ENCODE measurements at regions not wholly inside any gene's neighbourhood (a gene's known extent, or its start where the extent isn't known, plus 50 kb on each side); places are given as distances from the start of the nearest gene placed in this dataset.

GRCh38 chr3:21062831-21063294 is 688.1 kb downstream of the ZNF385D start:
- Histone ChIP-seq H3K9me3 (replicated peaks; ENCODE audit: insufficient read depth, low read length) (no peaks in the 10 kb centered on the region), H2AFZ (ENCODE audit: low read length) (no peak overlapping the region), H3K9ac (ENCODE audit: low read length) (no peak overlapping the region), H3K79me2 (ENCODE audit: low read length) (no peaks in the 10 kb centered on the region), H3K4me3 (ENCODE audit: low read length) (no peak overlapping the region), H3K4me1 (ENCODE audit: low read length) (no peaks in the 10 kb centered on the region), H4K20me1 (ENCODE audit: insufficient read depth, low read length) (no peaks in the 10 kb centered on the region), H3K4me2 (ENCODE audit: low read depth, low read length) (no peak overlapping the region), H3K27me3 (replicated peaks; ENCODE audit: insufficient read depth, low read length) (no peaks in the 10 kb centered on the region), H3K9me2 (replicated peaks; ENCODE audit: insufficient read depth, low read length) (no peaks in the 10 kb centered on the region), H3F3A (ENCODE audit: insufficient read depth, low read length) (no peaks in the 10 kb centered on the region), H3K36me3 (replicated peaks; ENCODE audit: insufficient read depth, low read length) (no peaks in the 10 kb centered on the region), H3K27ac (ENCODE audit: low read length) (no peak overlapping the region)
- TF ChIP-seq EZH2 (optimal IDR thresholded peaks at IDR 0.05; ENCODE audit: low read depth, low read length) (no peak), EZH2phosphoT487 (IDR thresholded peaks at IDR 0.05; ENCODE audit: low read length) (no peak), CTCF (IDR thresholded peaks at IDR 0.05; ENCODE audit: low read length) (no peak)
- no peak for DNase-seq

GRCh38 chr3:21059404-21059803 is 691.6 kb downstream of the ZNF385D start:
- no peaks in the 10 kb centered on the region for H3K79me2 ChIP-seq (ENCODE audit: low read length)
- no peaks in the 10 kb centered on the region for H3K9me2 ChIP-seq (replicated peaks; ENCODE audit: insufficient read depth, low read length)
- no peak overlapping the region for H3K4me3 ChIP-seq (ENCODE audit: low read length)
- H3K4me2 ChIP-seq (ENCODE audit: low read depth, low read length): no peak overlapping the region
- no peaks in the 10 kb centered on the region for H3F3A ChIP-seq (ENCODE audit: insufficient read depth, low read length)
- H3K9me3 ChIP-seq (replicated peaks; ENCODE audit: insufficient read depth, low read length): no peaks in the 10 kb centered on the region
- TF ChIP-seq CTCF (IDR thresholded peaks at IDR 0.05; ENCODE audit: low read length): no peak
- no peak for TF ChIP-seq EZH2 (optimal IDR thresholded peaks at IDR 0.05; ENCODE audit: low read depth, low read length)
- TF ChIP-seq EZH2phosphoT487 (IDR thresholded peaks at IDR 0.05; ENCODE audit: low read length): no peak
- H3K36me3 ChIP-seq (replicated peaks; ENCODE audit: insufficient read depth, low read length): no peaks in the 10 kb centered on the region
- H4K20me1 ChIP-seq (ENCODE audit: insufficient read depth, low read length): no peaks in the 10 kb centered on the region
- DNase-seq: no peak
- H2AFZ ChIP-seq (ENCODE audit: low read length): no peak overlapping the region
- H3K27ac ChIP-seq (ENCODE audit: low read length): no peak overlapping the region
- no peaks in the 10 kb centered on the region for H3K4me1 ChIP-seq (ENCODE audit: low read length)
- no peaks in the 10 kb centered on the region for H3K27me3 ChIP-seq (replicated peaks; ENCODE audit: insufficient read depth, low read length)
- H3K9ac ChIP-seq (ENCODE audit: low read length): no peak overlapping the region

GRCh38 chr3:21056293-21056692 is 694.7 kb downstream of the ZNF385D start:
- Histone ChIP-seq H3K9me3 (replicated peaks; ENCODE audit: insufficient read depth, low read length) (no peaks in the 10 kb centered on the region), H3K27ac (ENCODE audit: low read length) (no peak overlapping the region), H3K27me3 (replicated peaks; ENCODE audit: insufficient read depth, low read length) (no peaks in the 10 kb centered on the region), H4K20me1 (ENCODE audit: insufficient read depth, low read length) (no peaks in the 10 kb centered on the region), H3F3A (ENCODE audit: insufficient read depth, low read length) (no peaks in the 10 kb centered on the region), H3K4me1 (ENCODE audit: low read length) (no peaks in the 10 kb centered on the region), H3K36me3 (replicated peaks; ENCODE audit: insufficient read depth, low read length) (no peaks in the 10 kb centered on the region), H2AFZ (ENCODE audit: low read length) (no peak overlapping the region), H3K4me2 (ENCODE audit: low read depth, low read length) (no peak overlapping the region), H3K79me2 (ENCODE audit: low read length) (no peaks in the 10 kb centered on the region), H3K4me3 (ENCODE audit: low read length) (no peak overlapping the region), H3K9me2 (replicated peaks; ENCODE audit: insufficient read depth, low read length) (no peaks in the 10 kb centered on the region), H3K9ac (ENCODE audit: low read length) (no peak overlapping the region)
- peak; percentile 50 for DNase-seq
- TF ChIP-seq CTCF (IDR thresholded peaks at IDR 0.05; ENCODE audit: low read length): no peak
- no peak for TF ChIP-seq EZH2 (optimal IDR thresholded peaks at IDR 0.05; ENCODE audit: low read depth, low read length)
- no peak for TF ChIP-seq EZH2phosphoT487 (IDR thresholded peaks at IDR 0.05; ENCODE audit: low read length)
